COLO829 (cell line): ENCODE measurements at regions not wholly inside any gene's neighbourhood (a gene's known extent, or its start where the extent isn't known, plus 50 kb on each side); places are given as distances from the start of the nearest gene placed in this dataset.
"Not testable (repeated sequence)": the region's sequence is repeated elsewhere in the genome, so short reads cannot be mapped to it uniquely, and the experiment has no call there.

Experiments
- DNase-seq: peaks from one replicate; pipeline ENCODE4 v3.0.0; 2012; ENCODE audit warnings: low spot score

DNA sequence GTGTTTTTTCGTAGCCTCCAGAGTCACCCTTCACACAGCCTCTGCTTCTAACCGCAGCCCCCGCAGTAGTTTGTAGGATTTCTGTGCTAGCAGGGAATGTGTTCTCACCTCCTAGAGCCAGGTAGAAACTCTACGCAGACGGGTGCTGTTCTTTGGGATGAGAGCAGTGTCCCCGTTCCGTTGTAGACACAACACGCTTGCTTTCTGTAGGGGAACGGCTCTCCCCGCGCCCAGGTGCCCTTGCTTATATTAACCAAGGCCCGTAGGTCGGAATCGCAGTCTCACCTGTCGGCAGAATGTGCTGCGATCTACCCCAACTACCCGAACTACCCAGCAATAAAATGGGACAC is 111.8 kb upstream of the NBPF11 start:
- DNase-seq, result no peak

DNA sequence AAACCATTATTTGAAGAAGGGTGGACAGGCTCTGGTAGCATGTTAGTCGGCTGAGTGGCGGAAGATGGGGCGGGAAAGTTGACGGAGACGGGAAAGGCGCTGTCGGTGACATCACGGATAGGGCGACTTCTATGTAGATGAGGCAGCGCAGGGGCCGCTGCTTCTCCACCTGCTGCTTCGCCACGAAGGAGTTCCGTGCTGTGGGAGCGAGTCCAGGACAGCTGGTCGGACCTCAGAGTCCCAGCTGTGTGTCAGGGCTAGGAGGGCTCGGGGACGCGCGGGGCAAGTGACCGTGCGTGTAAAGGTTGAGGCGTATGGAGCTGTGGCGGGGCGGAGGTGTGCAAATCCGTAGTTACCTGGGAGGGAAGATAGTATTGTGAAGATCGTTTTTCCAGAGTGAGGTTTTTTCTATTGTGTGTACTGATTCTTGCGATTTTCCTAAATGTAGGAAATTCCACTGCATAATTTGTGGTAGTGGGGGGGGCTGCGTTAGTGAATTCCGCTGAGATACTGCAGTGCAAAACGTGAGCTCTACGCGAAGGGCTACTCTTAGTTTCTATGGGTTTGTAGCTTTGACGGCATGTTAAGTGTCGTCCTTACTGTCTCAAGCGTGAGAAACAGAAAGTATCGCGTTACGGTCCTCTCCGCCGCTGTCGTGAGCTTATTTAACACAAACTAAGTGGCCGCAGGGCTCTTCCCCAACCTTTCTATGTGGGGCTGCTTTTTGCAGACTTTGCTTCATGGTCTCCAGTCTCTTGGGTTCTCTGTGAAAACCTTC is 111.2 kb upstream of the NBPF11 start:
- DNase-seq, result no peak

DNA sequence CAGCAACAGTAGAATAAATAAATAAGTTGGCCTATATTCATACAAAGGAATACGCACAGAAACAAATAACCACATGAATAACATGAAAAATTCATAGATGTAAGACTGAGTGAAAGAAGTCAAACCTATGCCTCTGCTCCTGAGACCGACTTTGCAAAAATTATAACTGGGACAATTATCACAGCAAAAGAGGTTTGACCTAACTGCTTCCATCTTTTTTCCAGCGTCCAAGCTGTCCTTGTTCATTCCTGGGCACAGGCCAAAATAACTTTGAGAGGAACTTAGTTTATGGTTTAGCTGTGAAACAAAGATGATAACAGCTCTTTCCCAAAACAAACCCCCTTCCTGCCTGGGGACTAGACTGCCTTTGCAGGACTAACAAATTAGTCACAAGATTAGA is 109.6 kb upstream of the NBPF11 start:
- not testable (repeated sequence) for DNase-seq

DNA sequence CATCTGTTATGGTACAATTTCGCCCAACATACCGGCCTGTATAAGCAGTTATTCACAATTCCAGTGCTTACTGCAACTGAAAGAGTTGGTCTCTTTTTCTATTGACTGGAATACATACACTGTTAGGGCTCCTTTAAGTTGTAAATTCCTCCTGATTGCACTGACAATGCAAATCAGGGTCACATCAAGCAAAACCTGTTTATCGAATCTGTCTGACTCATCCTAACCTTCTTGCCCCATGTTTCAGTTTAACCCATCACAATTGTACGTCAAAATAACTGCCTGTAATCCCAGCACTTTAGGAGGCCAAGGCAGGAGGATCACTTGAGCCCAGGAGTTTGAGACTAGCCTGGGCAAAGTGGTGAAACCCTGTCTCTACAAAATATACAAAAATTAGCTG is 105.8 kb upstream of the NBPF11 start:
- not testable (repeated sequence) for DNase-seq

DNA sequence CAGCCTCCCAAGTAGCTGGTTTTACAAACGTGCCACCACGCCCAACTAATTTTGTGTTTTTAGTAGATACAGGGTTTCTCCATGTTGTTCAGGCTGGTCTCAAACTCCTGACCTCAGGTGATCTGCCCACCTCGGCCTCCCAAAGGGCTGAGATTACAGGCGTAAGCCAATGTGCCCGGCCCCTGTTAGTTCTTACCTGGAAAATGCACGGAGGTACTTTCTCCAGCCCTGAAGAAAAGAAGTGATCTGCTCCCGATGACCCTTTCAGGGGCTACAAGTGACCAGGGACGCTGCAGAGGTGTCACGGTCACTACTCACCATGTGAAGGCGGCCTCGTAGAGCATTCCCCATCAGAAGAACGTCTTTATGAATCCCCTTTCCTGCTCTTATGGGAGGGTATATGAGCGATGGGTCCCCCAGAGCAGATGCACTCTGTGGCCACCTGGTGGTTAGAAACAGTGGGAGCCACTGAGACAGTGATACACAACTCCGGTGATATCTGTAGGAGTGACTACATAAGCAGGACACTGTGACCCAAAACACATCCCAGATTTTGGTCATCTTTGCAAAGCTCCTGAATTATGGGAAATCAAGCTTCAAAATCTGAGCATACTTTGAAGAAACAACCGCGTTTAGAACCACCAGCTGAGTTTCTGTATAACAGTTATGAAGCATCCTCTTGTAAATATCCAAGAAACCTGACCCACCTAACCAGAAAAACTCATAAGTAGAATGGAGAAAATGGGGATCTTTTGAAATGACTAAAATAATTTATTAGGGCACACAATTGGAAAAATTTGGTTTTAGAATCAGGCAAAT is 102.7 kb upstream of the NBPF11 start:
- peak; percentile 30 for DNase-seq

DNA sequence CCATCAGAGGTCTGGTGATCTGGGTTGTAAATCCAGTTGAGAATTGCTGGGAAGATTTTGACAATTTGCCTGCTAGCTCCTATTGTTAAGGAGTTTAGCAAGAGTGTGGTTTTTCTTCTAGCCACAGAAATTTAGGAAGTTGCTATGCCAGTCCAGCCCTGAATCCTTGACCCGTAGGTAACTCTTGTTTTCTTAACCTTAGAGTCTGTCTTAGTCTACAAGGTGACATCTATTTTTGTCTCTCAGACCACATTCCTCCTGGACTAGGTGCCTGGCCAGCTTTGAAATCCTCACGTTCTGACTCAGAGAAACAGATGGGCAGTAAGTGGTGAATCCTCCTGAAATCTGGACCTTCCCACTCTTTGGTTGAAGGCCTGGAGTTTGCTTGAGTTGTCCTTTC is 101.7 kb upstream of the NBPF11 start:
- not testable (repeated sequence) for DNase-seq

DNA sequence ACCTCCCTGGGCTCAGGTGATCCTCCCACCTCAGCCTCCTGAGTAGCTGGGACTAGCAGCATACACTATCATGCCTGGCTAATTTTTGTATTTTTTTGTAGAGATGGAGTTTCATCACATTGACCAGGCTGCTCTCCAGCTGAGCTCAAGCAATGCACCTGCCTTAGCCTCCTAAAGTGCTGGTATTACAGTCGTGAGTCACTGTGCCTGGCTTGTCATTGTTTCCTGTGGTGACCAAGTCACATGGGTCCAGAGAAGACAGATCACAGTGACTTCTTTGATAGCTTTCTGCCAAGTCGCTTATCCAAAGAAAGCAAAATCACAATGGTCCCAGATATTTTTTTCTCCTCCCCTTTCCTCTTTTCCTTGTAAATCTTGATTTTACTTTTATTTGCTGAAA is 96.7 kb upstream of the NBPF11 start:
- DNase-seq, result not testable (repeated sequence)

DNA sequence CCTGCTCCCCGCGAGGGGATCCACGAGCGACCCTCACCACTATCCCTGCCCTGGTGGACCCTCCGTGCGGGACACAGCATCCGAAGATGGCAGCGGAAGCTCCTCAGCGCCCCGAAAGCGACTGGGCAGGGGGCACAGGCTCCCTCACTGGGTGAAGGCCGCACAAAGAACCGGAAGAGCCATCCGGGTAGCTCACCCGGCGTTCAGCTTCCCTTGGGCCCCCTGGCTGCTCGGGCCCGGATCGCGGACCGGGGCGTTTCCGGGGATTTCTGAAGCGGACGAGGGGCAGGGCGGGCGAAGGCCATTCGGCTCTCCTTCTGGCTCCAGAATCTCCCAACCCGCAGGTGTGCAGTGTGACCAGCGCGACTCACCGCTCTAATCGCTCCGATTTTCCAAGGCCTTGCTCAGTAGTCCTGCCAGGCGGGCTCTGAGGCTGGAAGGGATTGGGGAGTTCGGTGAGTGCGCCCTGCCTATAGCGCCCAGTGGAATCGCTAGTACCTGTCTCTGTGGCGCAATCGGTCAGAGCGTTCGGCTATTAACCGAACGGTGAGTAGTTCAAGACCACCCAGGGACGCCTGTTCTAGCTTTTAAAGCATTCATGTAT is 94.3 kb upstream of the NBPF11 start:
- DNase-seq, result not testable (repeated sequence)

DNA sequence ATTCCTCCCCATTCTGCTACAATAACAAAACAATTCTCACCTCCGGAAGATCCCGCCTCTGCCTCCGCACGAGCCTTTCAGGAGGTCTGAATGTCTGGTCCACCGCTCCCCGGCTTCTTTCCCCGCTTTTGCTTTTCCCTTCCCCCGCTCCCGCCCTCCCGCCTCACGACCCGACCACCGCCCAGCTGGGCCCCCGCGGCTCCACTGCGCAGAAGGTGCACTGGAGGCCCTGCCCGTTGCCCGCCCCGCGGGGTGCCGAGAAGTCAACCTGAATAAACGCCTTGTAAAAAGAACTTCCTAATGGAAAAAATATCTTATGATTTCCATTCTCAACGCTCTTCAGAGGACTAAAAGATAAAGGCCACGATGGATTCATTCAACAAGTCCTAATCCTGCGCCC is 93.8 kb upstream of the NBPF11 start:
- not testable (repeated sequence) for DNase-seq

DNA sequence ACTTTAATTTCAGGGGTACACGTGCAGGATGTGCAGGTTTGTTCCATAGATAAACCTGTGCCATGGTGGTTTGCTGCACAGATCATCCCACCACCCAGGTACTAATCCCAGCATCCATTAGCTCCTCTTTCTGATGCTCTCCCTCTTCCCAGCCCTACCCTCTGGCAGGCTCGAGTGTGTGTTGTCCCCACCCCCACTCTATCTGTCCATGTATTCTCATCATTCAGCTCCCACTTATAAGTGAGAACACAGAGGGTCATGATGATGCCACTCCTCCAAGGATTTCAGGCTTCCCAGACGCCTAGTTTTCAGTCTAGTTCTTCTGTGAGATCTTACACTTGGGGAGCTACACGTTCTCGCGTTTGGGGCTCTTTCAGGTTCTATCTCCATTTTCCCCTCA is 93.4 kb upstream of the NBPF11 start:
- DNase-seq, result not testable (repeated sequence)

DNA sequence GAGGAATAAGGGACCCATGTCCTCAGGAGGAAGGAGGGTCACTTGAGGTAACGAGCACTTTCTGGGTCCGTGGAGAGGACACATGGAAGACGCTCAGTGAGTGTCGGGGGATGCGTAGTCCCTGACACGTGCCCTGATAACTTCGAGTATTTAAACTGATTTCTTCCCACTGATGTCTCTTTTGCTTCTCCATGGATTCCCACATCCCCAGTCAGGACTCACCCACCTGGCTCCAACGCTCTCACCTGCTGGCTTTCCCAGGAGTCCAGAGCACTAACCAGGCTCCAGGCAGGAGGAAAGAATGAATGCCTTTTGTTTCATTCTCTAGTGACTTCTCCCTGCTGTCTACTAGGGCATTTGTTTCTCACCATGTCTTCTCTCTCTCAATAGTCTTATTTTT is 81.2 kb upstream of the NBPF11 start:
- not testable (repeated sequence) for DNase-seq

DNA sequence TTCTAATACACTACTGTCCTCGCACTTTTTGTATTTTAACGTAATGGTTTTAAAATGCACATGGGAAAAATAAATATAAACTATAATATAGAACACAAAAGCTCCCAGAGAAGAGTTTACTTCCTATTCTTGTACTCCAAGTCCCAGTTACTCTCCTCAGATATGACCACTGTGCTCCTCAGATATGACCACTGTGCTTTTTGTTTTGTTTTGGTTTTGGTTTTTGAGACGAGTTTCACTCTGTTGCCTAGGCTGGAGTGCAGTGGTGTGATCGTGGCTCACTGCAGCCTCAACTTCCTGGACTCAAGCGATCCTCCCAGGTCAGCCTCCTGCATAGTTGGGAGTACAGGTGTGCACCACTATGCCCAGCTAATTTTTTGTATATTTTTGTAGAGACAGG is 76.8 kb upstream of the NBPF11 start:
- DNase-seq, result not testable (repeated sequence)

DNA sequence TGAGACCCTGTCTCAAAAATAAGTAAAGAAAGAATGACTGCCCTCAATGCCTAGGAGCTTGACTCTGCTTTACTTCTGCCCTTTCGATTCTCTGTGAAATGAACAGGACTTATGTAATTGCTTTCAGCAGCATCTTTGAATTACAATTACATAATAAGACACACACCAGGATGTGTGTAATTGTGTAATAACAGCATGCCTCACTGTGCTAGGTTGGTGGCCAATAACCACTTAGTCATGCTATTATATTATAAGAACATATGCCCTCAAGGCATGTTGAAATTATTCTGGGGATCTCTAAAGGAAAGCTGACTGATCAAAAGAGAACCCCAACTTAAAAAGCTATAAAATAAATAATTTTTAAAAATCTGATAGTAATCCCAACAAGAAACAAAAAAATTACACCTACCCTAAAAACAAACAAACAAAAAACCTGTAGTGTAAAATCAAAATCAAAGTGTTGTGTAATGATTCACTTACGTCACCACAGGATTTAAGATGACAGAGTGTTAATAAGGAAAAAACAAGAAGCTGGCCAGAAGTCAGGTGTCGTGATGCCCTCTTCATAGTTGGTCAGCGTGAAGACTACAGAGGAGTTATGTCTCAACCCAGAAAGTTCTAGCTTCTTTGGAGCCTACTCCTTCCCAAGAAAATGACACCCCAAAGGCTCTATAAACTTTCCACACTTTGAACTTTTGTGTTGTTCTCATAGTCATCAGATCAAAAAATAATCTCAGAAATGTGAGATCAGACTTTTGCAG is 70.5 kb upstream of the NBPF11 start:
- DNase-seq, result not testable (repeated sequence)

DNA sequence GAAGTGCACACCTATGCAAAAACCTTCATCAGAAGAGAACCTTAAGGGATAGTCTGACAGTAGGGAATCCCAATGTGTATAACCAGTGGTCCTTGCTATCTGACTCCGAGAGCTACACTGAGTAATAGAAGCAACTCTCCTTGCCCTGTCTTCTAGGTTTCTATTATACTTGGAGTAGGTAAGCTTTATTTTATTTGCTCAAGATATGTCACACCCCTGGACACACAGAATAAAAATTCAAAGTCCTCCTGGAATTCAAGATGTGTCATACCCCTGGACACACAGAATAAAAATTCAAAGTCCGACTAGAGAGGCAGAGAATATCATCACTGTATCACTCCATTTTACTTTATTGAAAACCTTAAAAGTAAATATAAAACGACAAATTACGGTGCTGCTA is 69.5 kb upstream of the NBPF11 start:
- not testable (repeated sequence) for DNase-seq

DNA sequence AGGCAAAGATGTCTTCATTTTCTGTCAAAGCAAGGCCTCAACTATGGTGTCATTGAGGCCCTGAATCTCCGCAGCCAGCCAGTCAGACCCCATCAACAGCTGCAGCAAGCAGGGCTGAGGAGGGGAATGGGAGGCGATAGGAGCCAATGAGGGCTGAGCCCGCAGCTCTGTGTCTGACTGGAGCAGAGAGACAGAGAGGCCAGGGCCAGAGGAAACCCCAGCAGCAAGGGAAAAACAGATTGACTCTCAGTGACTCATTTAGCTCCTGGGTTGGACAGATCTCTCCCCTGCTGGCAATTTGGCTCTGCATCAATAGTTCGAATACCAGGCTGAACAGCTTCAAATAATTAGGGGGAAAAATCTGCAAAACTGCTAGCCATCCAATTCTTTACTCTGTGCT is 67.1 kb upstream of the NBPF11 start:
- DNase-seq, result not testable (repeated sequence)

DNA sequence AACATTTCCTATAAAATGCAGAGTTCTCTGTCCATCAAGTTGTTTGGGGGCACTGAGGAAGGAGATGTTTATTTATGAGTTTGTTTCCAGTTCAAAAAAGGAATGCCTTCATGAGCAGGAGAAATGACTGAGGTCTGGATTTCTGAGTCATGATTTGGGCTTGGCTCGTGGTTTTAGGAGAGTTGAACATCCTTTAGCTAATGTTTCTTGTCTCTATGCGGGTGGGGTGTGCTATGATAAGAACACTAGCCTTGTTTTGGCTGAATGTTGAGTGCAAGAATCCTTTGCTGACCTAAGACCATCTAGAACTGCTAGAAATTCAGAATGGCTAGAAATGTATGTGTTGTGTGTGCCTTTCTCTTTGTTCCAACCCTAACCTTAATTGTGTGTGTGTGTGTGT is 59.1 kb upstream of the NBPF11 start:
- not testable (repeated sequence) for DNase-seq

DNA sequence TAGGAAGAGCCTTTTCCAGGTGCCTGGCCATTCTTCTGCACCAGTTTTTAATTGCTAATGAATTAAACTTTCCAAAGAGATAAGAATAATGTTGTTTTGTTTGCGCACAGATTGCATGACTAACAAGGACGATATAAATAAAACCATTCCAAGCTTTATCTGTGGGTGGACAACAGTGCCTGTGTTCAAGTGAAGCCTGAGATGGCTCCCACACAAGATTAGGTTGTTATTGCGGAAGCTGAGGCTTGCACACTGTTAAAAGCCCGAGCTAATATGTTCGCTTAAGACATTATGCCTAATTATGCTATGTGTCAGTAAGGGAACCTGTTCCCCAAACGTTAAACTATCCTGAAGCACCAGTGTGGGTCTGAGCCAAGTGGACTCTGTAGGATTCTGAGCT is 58.5 kb upstream of the NBPF11 start:
- DNase-seq, result not testable (repeated sequence)

DNA sequence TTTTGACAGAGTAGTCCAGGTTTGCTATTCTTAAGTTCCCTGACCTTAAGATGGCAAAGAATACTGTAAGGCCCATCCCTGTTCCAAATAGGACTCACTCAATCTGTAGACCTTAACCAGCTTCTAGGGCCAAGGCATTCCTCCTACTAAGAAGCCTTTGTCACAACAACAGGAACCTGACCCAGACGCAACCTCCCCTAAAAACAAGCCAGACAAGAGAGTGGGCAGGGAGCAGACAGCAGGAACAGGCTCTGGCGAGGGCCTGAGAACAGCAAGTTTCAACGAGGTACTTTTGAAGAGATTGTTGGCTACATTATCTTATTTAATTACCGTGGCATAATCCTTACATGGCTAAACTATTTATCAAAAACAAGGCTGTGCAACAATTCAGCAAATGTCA is 58.1 kb upstream of the NBPF11 start:
- not testable (repeated sequence) for DNase-seq

DNA sequence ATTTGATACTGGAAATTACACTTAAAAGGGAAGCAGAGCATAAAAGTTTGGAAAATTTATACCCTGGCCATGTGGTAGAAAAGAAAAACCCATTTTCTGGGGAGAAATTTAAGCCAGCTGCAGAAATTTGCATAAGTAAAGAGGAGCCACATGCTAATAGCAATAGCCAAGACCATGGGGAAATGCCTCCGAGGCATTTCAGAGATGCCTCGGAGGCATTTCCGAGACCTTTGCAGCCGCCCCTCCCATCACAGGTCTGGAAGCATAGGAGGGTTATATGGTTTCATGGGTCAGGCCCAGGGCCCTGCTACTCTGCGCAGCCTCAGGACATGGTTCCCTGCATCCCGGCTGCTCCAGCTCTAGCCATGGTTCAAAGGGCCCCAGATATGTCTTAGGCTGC is 49.9 kb upstream of the NBPF11 start:
- not testable (repeated sequence) for DNase-seq
